ENCODE measurements at regions not wholly inside any gene's neighbourhood (a gene's known extent, or its start where the extent isn't known, plus 50 kb on each side); places are given as distances from the start of the nearest gene placed in this dataset.

DNA sequence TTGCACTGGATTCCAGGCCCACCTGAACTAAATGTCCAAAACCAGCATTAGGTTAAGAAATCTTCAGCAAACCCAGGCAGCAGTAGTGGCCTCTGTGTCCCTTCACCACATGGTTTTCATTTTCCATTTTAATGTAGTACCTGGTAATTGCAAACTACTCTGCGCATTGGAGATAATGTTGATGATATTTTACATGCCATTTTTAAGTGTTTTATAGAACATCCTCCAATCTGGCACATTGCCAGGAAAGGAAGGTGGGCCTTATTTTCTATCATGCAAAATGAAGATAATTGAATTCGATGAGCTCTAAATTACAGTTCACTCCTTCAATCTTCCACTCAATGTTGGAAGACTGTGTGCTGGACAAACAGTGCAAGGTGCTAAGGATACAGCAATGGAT is 89.5 kb downstream of the ZC3H11B start:
- DNase-seq (ENCODE audit: low spot score): no peak

DNA sequence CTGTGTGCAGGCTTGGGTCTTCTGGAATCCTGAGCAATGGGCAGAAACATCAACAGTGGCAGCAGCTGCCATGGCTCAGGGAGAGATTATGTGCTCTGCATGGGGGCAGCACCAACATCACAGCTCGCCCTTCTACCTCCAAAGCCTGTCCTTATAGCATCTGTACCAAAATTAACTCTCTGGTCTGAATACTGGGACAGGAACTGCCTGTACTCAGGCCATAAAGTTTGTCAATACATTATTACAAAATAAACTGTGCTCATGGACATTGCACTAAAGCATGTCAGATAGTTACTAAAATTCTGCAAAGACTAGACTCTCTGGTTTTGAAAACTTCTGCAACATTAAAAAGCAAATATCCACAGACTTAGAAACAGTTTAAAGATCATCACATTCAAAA is 91.6 kb downstream of the ZC3H11B start:
- DNase-seq (ENCODE audit: low spot score): no peak

DNA sequence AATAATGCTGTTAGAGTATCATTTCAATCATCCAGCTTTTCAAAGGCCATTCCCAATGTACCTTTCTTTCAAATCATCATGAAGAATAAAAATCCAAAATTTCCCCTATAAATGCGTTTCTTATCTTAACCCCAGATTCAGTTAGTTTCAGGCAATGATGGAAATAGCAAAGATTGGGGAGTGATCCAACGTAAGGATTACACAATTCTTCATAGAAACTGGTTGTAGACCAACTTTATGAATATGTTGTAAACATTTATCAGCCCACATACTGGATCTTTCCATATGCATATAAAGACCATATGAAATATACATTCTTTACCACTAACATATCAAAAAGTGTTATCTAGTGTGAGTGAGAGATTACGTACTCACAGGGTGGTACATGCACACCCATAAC is 92.7 kb downstream of the ZC3H11B start:
- no peak for DNase-seq (ENCODE audit: low spot score)

DNA sequence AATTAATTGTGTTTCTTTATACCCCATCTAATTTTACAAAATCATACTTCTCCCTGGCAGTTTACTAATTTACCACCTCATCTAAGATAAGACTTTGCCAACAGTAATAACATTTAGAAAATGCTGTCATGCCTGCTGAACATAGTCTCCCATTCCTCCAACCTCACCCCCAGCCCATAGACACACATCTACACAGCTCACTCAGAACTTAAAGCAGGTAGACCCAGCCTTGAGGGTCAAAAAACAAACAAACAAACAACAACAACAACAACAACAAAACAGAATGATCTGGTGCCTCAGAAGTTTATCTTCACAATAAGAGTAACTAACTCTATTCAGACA is 94.0 kb downstream of the ZC3H11B start:
- DNase-seq (ENCODE audit: low spot score): no peak

DNA sequence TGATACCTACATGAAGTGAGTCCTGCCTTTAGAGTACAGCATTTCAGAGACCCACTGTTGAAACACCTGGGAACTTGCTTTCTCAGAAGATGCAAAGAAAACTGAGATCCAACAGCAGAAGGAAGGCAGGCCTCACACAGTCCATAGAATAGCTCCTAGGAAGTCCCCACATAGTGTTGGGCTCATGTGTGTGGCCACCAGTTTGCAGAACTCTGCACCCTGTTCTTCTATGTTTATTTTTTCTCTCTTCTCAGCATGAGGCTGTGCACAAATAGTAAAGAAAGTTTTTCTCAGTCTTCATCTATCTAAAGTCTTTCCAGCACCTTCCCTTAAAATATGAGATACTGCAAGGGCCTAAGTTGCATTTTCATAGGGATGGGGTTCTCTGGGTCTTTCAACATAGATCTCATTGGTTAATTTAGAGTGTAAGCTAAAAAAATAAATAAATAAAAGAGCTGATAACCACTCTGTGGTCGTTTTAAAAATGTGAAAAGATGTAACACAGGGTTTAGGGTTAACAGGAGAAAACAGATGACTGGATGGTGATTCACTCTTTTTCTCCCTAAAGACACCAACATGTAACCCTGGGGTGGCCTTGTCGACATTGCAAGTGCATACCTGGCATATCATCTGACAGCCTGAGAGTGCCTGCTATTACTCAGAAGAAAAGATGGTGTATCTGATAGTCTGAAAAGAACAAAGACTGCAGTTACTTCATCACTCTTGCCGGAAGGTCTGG is 94.6 kb downstream of the ZC3H11B start:
- no peak for DNase-seq (ENCODE audit: low spot score)

DNA sequence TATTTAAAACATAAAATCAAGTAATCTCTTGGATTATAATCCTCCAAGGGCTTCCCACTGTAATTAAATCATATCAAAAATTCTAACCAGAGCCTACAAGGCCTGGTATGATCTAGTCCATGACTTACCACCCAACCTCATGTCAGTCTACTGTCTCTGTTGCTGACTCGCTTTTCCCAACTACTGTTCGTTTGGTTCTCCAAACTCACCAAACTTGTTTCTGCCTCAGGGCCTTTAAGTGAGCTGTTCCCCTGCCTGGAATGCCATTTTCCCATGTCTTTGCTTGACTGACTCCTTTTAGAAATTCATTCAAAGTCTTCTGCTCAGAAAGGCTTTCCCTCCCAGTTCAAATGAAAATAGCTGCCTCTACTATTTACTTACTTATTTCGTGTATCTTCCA is 95.9 kb downstream of the ZC3H11B start:
- DNase-seq (ENCODE audit: low spot score): no peak

DNA sequence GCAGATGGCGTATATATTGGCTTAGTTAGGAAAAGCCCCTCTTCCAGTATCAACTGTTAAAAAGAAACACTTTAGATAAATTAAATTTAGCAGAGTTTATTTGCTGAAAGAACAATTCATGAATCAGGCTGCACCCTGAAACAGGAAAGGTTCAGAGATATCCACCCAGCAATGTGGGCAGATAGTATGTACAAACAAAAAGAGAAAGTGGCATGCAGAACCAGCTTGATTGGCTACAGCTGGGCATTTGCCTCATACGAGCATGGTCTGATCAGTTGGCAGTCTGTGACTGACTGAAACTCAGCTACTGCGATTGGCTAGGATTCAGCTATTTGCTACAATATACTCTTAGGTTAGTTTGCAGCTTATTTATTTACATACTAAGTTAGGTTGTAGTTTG is 98.2 kb downstream of the ZC3H11B start:
- DNase-seq (ENCODE audit: low spot score): no peak

DNA sequence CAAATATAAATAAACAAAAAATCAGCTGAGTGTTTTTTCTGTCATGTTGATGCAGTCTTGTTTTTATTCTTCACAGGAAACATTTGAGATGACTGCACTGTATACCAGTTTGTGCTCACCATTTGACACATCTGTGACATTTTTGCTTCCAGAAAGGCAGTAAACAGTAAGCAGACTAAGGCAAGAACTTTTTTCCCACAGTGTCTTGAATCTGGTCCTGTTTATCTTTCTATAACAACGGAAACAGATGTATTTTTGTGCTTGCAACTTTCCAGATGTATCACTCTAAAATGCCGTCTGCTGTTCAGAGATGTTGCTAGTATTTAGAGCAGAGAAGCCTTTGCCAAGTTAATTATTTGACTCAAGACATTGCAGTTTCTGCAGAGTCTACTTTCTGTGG is 105.5 kb downstream of the ZC3H11B start:
- no peak for DNase-seq (ENCODE audit: low spot score)

DNA sequence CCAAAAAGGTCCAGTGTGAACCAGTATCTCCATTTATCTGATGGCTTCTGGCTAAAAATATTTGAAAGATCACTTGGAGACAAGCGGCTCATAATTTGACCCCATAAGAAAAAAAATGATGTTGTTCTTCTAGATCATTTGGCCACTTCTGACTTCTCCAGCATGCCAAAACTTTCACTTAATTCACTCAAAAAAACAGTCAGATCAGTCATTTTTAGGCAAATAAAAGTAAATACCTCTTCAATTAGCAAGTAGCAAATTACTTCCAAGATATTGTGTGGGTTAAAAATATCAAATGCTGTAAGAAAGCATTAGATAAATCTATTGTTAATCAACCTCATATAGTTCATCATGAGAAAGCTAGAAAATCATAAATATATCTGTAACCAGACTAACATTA is 106.0 kb downstream of the ZC3H11B start:
- no peak for DNase-seq (ENCODE audit: low spot score)

DNA sequence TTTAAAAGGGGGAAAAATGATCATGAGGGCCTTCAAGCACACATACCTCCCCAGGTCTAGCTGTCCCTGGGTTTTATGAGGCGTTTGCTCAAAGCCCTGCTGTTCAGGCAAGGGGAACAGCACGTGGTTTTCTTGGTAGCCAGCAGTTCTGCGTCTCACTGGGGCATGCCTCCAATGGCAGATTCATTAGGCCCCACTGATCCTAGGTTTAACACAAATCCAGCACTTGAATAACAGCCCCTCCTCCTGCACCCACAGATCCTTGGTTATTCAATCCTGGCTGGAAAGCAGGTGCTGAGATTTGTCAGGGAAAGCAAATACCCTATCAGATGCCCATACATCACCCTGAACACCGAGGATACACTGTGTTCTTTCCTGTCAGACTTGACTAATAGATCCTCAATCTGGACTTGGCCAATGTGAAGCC is 106.4 kb downstream of the ZC3H11B start:
- DNase-seq (ENCODE audit: low spot score): no peak

DNA sequence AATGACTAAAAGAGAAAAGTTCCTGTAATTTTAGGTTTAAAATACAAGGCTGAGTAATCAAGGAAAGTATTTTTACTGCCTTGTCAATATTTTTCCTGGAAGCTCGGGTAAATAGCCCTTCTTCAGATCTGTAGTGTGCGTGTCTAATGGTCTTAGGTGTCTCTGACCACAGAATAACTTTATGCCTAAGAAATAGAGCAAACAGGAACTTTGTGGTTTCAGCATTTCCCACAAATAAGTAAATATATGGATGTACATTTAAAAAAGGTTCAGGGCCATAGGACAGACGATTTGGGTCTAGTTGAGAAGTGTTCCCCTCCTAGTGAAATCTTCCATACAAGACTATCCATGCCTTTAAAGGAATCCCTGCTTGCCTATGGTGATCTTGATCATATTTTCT is 107.0 kb downstream of the ZC3H11B start:
- no peak for DNase-seq (ENCODE audit: low spot score)

DNA sequence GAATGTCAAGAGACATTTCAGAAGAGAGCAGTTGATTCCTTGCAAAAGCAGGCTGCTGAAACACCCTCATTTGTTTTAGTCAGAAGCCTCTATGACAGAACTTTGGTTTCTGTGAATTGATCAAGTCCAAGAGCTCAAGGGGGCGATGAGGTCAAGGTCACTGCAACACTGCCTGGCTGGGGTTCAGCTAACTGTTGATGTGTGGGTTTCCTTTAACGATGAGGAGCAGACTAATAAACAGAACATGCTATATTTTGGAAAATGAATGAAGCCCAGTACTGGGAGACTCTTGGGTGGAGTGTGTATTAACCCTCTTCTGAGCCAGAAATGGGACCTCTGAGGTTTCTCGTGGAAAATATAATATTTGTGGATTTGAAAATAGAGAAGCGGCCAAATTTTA is 109.3 kb downstream of the ZC3H11B start:
- no peak for DNase-seq (ENCODE audit: low spot score)

DNA sequence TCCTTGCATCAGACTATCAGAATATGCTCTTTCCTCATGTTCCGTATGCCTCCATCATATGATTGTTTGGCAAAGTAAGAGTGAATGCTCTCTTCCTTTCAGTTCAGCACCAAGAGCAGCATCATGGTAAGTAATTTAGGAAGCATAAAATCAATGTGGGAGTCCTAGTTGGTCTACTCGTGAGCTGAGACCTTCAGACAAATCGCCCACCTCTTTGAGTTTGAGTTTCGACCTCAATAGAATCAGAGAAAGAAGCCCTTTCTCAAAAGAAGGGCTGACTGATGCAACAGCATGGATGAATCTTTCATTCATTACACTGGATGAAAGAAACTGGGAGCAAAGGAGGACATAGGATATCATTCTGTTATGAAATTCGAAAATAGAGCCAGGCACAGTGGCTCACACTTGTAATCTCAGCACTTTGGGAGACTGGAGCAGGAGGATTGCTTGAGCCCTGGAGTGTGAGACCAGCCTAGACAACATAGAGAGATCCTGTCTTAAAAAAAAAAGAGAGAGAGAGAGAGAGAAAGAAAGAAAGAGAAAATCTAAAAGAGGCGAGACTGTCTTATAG is 112.5 kb downstream of the ZC3H11B start:
- no peak for DNase-seq (ENCODE audit: low spot score)

DNA sequence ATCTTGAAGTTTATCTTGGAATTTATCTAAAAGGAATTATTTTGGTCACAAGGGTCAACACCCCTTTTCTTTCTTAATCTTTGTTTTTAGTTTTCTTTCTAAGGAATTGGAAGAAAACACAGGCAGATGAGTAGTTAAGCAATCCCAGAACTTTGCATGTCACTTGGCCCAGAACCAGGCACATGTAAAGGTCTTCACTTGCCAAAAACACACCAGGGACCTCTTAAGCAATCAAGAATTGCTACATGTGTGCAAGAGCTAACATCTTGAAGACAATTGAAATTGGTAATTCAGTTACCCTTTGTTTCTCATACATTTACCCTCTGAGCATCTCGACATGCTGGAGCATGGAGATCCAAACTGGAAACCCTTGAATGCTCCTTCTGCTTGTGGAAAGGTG is 114.2 kb downstream of the ZC3H11B start:
- DNase-seq (ENCODE audit: low spot score): no peak

DNA sequence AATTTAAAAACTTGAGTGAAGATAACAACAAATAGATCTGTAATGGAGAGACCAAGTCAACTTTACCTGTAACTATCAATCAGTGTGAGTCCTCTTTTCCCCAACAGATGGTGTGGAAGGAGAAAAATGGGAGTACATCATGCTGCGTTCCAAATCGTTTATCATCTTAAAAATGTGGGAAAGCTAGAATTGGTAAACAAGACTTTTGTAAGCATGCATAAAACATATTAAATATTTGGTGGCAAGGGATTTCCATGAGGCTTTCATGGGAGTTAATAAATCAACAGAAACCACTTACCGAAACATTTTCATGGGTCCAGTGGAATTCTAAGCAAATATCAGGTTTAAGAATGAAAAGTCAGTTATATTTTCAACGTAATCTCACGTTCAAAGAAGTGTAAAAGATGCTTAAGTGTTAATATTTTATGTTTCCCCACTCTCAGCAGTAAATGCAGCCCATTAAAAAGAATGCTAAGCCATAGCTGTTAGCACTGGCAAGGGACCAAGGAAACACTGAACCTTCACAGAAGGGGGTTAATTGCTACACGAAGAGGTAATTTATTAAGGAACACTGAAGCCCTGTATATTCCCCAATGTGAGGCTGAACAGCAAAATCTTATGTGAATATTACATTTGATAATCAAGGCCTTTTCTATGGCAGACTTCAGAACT is 117.0 kb downstream of the ZC3H11B start:
- no peak for DNase-seq (ENCODE audit: low spot score)

DNA sequence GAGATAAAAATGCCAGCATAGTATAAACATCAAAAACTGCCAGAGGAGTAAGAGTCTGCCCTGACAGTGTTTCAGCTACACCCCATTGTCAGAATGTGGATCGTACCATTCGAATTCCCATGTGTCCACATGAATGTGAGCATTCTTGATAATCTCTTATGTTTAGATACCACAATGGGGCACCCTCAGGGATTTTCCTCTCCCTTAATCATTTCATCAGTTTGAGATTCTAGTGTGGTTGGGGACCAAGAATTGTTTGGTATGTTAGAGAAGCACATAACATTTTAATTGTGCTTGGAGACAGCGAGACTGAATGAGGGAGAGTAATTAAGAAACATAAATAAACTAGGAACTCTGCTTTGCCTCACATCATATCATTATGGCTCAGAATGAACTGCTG is 120.2 kb downstream of the ZC3H11B start:
- DNase-seq (ENCODE audit: low spot score): no peak

DNA sequence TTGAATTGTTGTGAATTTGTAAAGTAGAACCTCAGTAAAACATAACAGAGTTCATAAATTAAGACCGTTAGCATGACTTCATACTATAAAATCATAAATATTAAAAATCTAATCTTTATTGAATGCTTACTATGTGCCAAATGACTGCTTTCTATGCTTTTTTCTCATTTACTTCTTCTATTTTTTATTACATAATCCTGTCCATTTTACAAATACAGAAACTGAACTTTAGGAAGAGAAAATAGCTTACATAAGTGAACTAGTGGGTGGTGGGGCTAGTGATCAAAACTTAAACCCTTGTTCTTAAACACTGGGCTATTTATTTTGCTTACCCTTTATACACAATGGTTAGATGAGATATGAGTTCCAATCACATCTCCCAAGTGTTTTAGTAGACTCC is 122.3 kb downstream of the ZC3H11B start:
- DNase-seq (ENCODE audit: low spot score): no peak

DNA sequence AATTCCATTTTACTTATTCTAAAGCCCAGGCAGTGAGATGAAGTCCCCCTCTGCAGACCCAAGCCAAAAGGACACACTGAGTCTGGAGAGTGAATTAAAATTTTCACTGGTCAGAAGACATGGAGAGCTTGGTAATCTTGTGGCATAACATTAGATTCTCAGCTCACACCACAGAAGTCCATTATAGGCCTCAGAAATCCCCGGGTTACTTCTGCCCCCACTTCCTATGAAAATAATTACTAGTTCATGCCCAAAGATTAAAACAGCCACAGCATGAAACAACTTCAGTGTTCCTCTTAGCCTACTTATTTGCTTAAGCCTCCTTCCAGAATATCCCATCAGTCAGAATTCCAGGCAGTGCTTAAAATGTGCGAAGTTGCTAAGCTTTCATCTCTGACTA is 123.3 kb downstream of the ZC3H11B start:
- no peak for DNase-seq (ENCODE audit: low spot score)

DNA sequence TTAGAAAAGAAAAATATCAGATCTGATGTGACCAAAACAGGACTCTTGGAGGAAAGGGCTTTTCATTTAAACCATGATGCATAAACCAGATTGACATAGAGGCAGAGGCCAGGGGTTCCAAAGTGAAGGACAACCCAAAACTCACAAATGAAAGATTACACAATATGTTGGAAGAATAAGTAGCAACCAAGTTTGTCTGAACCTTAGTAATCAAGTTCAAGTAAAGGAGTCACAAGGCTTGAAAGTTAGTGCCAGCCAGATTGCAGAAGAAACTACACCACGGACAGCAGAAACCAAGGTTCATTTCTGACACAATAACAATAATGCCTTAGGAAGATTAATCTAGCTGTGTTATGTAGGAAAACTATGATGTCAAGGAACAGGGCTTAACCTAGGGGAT is 124.6 kb downstream of the ZC3H11B start:
- DNase-seq (ENCODE audit: low spot score): no peak

DNA sequence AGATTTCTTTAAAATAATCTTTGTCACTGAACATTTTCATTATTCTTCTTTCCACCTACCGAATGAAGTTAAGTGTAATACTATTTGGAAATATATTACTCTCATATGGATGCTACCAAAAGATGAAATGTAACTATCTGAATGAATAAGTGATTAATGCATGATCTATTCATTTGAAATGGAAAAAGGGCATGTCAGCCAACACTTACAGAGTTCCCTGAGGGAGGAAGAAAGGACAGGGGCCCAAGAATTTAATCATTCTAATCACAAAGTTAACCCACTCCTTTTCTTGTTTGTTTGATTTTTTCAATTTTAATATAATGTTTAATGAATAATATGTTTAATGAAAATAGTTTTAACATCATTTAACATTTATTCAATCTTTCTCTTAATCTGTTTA is 129.4 kb downstream of the ZC3H11B start:
- DNase-seq (ENCODE audit: low spot score): no peak

DNA sequence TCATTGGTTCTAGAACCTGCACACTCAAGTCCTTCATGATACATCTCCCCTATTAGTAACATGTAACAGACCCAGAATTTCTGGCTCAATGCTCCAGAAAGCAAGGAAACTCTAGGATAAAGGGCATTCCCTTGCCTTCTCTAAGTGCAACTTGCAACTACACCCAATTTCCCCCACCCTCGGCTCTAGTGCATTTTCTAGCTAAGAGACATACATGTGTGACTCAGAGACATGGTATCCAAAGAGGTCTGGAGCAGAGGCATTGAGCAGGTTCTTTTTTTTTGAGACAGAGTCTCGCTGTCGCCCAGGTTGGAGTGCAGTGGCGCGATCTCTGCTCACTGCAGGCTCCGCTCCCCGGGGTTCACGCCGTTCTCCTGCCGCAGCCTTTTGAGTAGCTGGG is 132.9 kb downstream of the ZC3H11B start:
- no peak for DNase-seq (ENCODE audit: low spot score)

DNA sequence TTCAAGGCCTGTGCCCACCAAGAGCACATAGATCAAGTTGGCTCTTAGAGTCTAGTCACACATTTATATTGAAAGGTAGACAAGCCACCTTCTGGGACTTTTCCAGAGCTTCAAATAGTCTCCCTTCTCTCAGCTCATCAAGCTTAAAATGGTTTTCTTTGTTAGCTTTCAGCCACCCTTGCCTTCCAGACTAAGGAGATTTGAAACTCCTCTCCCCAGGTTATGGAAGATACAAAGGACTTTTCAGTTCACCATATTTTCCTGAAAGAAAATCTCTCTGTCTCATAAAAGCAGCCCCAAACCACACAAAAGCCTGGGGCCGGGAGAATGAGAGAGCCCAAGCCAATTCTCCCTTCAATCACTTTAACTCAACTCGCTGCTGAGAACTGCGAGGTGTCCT is 134.1 kb downstream of the ZC3H11B start:
- no peak for DNase-seq (ENCODE audit: low spot score)

DNA sequence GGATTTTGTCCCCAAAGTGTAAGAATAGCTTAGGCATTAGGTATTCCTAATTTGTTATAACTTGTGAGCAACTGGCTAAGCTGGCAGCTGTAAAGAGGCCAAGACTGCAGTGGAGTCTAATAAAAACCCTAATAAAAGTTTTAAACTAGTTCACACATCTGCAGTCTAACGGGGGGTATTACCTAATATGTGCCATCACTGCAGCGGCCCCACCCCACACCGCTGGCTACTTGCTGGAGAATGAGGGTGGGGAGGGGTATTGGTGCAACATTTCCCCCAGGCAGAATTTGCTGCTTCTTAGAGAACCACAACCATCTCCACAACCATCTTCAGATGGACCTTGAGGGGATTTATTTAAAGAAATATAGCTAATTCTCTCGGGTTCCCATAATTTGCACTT is 135.0 kb downstream of the ZC3H11B start:
- DNase-seq (ENCODE audit: low spot score): no peak

DNA sequence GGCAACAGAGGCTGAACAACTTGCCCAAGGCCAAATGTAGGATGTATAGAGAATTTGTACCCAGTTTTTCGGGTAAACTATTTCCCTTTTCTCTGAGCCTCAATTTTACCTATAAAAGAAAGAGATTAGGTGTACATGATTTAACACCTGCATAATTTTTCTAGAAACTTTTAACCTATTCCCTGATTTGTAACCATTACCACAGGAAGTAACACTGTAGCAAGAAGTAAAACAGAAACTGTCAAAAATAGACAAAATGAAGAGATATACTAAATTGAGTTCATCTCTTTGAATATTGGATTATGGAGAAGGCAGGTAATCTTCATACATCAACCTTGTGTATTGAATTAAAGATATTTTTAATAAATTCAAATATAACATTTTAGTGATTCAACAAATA is 136.2 kb downstream of the ZC3H11B start:
- DNase-seq (ENCODE audit: low spot score): no peak

All from hepatic stellate cell (primary cell).